DMS 273 treated with DMSO at 0.1 percent for 48 hours (cell line): ENCODE measurements at regions not wholly inside any gene's neighbourhood (a gene's known extent, or its start where the extent isn't known, plus 50 kb on each side); places are given as distances from the start of the nearest gene placed in this dataset.

Experiments used
- DNase-seq: peaks from one replicate; lab custom pipeline; 2025; lab: John Stamatoyannopoulos, UW

- DNase-seq = no peak
Observed at GRCh38 chr7:136665878-136666509, 202.5 kb upstream of the CHRM2 start.

- no peak for DNase-seq
Observed at GRCh38 chr7:136664537-136664936, 203.9 kb upstream of the CHRM2 start.

GRCh38 chr7:136657482-136657921 lies 210.9 kb upstream of the CHRM2 start:
- no peak for DNase-seq

GRCh38 chr7:136656516-136656915 lies 211.9 kb upstream of the CHRM2 start:
- DNase-seq = no peak

GRCh38 chr7:136655414-136655813 lies 213.0 kb upstream of the CHRM2 start:
- DNase-seq = no peak

- DNase-seq = no peak
Observed at GRCh38 chr7:136654406-136654805, 214.0 kb upstream of the CHRM2 start.

GRCh38 chr7:136652635-136653370 lies 215.6 kb upstream of the CHRM2 start:
- no peak for DNase-seq

- no peak for DNase-seq
Observed at GRCh38 chr7:136640977-136641376, 227.5 kb upstream of the CHRM2 start.

- no peak for DNase-seq
Observed at GRCh38 chr7:136637813-136638212, 230.6 kb upstream of the CHRM2 start.

- DNase-seq = no peak
Observed at GRCh38 chr7:136635751-136636150, 232.7 kb upstream of the CHRM2 start.

GRCh38 chr7:136618818-136619217 lies 249.6 kb upstream of the CHRM2 start:
- no peak for DNase-seq

- DNase-seq = no peak
Observed at GRCh38 chr7:136617176-136617575, 251.3 kb upstream of the CHRM2 start.

GRCh38 chr7:136605532-136606329 lies 262.7 kb upstream of the CHRM2 start:
- no peak for DNase-seq

GRCh38 chr7:136601772-136602171 lies 266.7 kb upstream of the CHRM2 start:
- DNase-seq = no peak

- no peak for DNase-seq
Observed at GRCh38 chr7:136600475-136600874, 268.0 kb upstream of the CHRM2 start.

- DNase-seq = no peak
Observed at GRCh38 chr7:136594739-136595144, 273.7 kb upstream of the CHRM2 start.

GRCh38 chr7:136588216-136588615 lies 280.2 kb upstream of the CHRM2 start:
- DNase-seq = no peak

GRCh38 chr7:136585954-136586670 lies 282.3 kb upstream of the CHRM2 start:
- no peak for DNase-seq

GRCh38 chr7:136566491-136566890 lies 302.0 kb upstream of the CHRM2 start:
- DNase-seq = no peak

GRCh38 chr7:136555933-136556332 lies 312.5 kb upstream of the CHRM2 start:
- no peak for DNase-seq

GRCh38 chr7:136551618-136552017 lies 316.8 kb upstream of the CHRM2 start:
- no peak for DNase-seq

- DNase-seq = no peak
Observed at GRCh38 chr7:136549756-136550155, 318.7 kb upstream of the CHRM2 start.
